HEK293 (cell line): ENCODE measurements at regions not wholly inside any gene's neighbourhood (a gene's known extent, or its start where the extent isn't known, plus 50 kb on each side); places are given as distances from the start of the nearest gene placed in this dataset.

Experiments
- TCF7L2 ChIP-seq: IDR thresholded peaks from 2 replicates; pipeline ENCODE4 v1.6.1; 2011; ENCODE audit warnings: low read depth, mild to moderate bottlenecking, inconsistent platforms, low read length, moderate library complexity, borderline replicate concordance
- ZBTB7A ChIP-seq: fragments of 450-650 bp; formaldehyde crosslinking; IDR thresholded peaks from 2 replicates; pipeline ENCODE4 v1.5.1; 2016; ENCODE audit warnings: low read depth, missing biosample characterization, missing genetic modification characterization
- ZNF776 ChIP-seq: fragments of 450-650 bp; formaldehyde crosslinking; IDR thresholded peaks from 2 replicates; pipeline ENCODE4 v1.5.0; 2017; ENCODE audit warnings: missing biosample characterization, missing genetic modification characterization, borderline replicate concordance
- ZSCAN16 ChIP-seq: fragments of 450-650 bp; formaldehyde crosslinking; IDR thresholded peaks from 2 replicates; pipeline ENCODE4 v1.5.1; 2016; ENCODE audit warnings: missing biosample characterization, missing genetic modification characterization
- TF ChIP-seq, protein P1 (sequence below): fragments of 450-650 bp; formaldehyde crosslinking; IDR thresholded peaks from 2 replicates; pipeline ENCODE4 v1.5.1; 2016; ENCODE audit warnings: missing biosample characterization, missing genetic modification characterization

DNA sequence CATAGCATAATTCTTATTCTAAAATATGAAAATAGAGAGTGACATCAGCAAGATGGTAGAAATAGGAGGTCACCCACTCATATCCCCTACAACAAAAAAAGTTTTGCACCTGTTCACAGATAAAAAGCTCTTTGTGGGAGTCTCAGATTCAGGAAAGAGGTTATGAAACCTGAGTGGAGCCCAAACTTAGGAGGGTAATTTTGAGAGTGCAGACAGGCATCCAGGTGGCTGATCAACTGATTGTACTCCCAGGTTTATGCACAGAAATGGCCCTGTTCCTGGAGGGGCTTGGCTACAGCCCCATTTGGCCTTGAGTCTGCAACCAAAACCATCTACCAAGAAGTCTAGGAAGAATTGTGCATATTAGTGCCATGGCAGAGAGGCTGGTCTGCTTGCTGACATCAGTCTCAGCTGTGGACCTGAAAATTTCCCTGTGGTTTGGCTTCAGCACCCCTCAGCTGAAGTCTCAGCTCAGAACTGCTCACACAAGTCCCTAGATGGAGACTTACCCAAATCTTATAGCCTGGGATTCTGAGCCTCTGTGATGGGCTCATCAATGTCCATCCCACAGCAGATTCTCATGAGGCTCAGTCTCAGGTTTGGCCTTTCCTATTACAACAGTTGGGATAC lies 291.6 kb downstream of the IL20RB start:
- TF ChIP-seq, protein P1, sequence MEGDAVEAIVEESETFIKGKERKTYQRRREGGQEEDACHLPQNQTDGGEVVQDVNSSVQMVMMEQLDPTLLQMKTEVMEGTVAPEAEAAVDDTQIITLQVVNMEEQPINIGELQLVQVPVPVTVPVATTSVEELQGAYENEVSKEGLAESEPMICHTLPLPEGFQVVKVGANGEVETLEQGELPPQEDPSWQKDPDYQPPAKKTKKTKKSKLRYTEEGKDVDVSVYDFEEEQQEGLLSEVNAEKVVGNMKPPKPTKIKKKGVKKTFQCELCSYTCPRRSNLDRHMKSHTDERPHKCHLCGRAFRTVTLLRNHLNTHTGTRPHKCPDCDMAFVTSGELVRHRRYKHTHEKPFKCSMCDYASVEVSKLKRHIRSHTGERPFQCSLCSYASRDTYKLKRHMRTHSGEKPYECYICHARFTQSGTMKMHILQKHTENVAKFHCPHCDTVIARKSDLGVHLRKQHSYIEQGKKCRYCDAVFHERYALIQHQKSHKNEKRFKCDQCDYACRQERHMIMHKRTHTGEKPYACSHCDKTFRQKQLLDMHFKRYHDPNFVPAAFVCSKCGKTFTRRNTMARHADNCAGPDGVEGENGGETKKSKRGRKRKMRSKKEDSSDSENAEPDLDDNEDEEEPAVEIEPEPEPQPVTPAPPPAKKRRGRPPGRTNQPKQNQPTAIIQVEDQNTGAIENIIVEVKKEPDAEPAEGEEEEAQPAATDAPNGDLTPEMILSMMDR (tag by site-specific recombination): no peak
- TF ChIP-seq TCF7L2 (no peak), ZSCAN16 (tag by site-specific recombination) (no peak), ZNF776 (tag by site-specific recombination) (no peak), ZBTB7A (tag by site-specific recombination) (no peak)
